ENCODE measurements at regions not wholly inside any gene's neighbourhood (a gene's known extent, or its start where the extent isn't known, plus 50 kb on each side); places are given as distances from the start of the nearest gene placed in this dataset.

DNA sequence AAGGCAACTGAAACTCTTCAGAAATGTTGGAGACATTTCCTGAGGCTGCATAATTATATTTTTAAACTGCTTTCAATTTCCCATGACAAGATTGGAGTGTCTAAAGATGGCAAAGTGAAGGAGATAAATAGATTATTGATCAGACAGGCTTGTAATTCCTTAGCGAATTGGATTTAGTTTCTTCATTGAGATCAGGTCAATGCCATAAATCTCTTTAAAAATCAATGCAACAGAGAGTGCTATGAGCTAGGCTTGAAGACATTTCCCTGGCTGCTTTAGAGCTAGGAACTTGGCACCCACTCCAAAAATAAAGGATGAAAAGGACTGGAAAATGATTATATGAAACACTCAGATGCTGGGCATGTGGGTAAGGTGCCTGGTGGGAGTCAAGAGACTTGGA lies 828.4 kb downstream of the TLR4 start:
- H2BK120ac ChIP-seq (ENCODE audit: low read depth, low read length, poor library complexity, severe bottlenecking) = no peak overlapping the region
- H3K4ac ChIP-seq (ENCODE audit: low read depth, low read length) = no peak overlapping the region
- no peaks in the 10 kb centered on the region for H3K27me3 ChIP-seq (ENCODE audit: insufficient read depth, low read length)
- H3K27ac Mint-ChIP-seq = no peak overlapping the region
- no peak overlapping the region for H2BK20ac ChIP-seq (ENCODE audit: low read depth, low read length, poor library complexity, severe bottlenecking)
- H4K20me1 ChIP-seq (ENCODE audit: control insufficient read depth, insufficient read depth, insufficient read length) = no peaks in the 10 kb centered on the region
- H3K23me2 ChIP-seq (ENCODE audit: insufficient read length, low read depth, low read length, poor library complexity, severe bottlenecking) = no peaks in the 10 kb centered on the region
- no peaks in the 10 kb centered on the region for H3K36me3 Mint-ChIP-seq (ENCODE audit: insufficient read depth in 1 of 3, low read depth in 3 of 3)
- H2AK5ac ChIP-seq (ENCODE audit: insufficient read length, low read length) = no peak overlapping the region
- H3K79me2 ChIP-seq (ENCODE audit: insufficient read depth, low read length) = no peaks in the 10 kb centered on the region
- H3K14ac ChIP-seq (ENCODE audit: insufficient read depth, low read length) = no peak overlapping the region
- no peaks in the 10 kb centered on the region for H3K9me3 ChIP-seq (ENCODE audit: control insufficient read depth, low read depth, low read length)
- no peak overlapping the region for H4K8ac ChIP-seq (replicated peaks; ENCODE audit: insufficient read length, low read depth, low read length)
- no peak overlapping the region for H3K18ac ChIP-seq (ENCODE audit: insufficient read length, low read depth, low read length)
- no peak overlapping the region for H3K9ac ChIP-seq (ENCODE audit: extremely low read depth, insufficient read length, low read length)
- H4K5ac ChIP-seq (ENCODE audit: insufficient read length, low read depth, low read length) = no peak overlapping the region
- H2BK5ac ChIP-seq (ENCODE audit: insufficient read length, low read length) = no peak overlapping the region
- H2AFZ ChIP-seq (ENCODE audit: low read length) = no peak overlapping the region
- H2BK12ac ChIP-seq (ENCODE audit: insufficient read length, low read depth, low read length) = no peak overlapping the region
- no peak overlapping the region for H3K4me2 ChIP-seq (ENCODE audit: insufficient read depth, insufficient read length, low read length)
- H3T11ph ChIP-seq (ENCODE audit: low read length) = no peak overlapping the region
- no peaks in the 10 kb centered on the region for H3K9me3 Mint-ChIP-seq
- H3K27ac ChIP-seq (ENCODE audit: insufficient read length, low read depth, low read length) = no peak overlapping the region
- H3K4me1 Mint-ChIP-seq = peaks cover 3% of the 10 kb centered on the region in 2 experiments; a peak in 2 of 4 replicates
- no peak overlapping the region for H4K91ac ChIP-seq (ENCODE audit: insufficient read length, low read depth, low read length)
- no peaks in the 10 kb centered on the region for H3K27me3 Mint-ChIP-seq (ENCODE audit: low read depth)
- H3K4me3 Mint-ChIP-seq = no peak overlapping the region
- TF ChIP-seq, protein P1, sequence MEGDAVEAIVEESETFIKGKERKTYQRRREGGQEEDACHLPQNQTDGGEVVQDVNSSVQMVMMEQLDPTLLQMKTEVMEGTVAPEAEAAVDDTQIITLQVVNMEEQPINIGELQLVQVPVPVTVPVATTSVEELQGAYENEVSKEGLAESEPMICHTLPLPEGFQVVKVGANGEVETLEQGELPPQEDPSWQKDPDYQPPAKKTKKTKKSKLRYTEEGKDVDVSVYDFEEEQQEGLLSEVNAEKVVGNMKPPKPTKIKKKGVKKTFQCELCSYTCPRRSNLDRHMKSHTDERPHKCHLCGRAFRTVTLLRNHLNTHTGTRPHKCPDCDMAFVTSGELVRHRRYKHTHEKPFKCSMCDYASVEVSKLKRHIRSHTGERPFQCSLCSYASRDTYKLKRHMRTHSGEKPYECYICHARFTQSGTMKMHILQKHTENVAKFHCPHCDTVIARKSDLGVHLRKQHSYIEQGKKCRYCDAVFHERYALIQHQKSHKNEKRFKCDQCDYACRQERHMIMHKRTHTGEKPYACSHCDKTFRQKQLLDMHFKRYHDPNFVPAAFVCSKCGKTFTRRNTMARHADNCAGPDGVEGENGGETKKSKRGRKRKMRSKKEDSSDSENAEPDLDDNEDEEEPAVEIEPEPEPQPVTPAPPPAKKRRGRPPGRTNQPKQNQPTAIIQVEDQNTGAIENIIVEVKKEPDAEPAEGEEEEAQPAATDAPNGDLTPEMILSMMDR (conservative IDR thresholded peaks at IDR 0.05) = no peak
- H3K79me1 ChIP-seq (ENCODE audit: insufficient read depth, low read depth, low read length, poor library complexity, severe bottlenecking) = no peaks in the 10 kb centered on the region
- no CpG with 5 or more reads among the region's 1 CpG for WGBS (ENCODE audit: extremely low coverage, insufficient read length, low lambda C conversion rate)
- no peak overlapping the region for H2BK15ac ChIP-seq (ENCODE audit: low read depth, low read length)
- DNase-seq = no peak
- no peak overlapping the region for H3K23ac ChIP-seq (ENCODE audit: insufficient read length, low read depth, low read length)
- no peak overlapping the region for H3K56ac ChIP-seq (ENCODE audit: insufficient read length, low read depth, low read length)
- no peaks in the 10 kb centered on the region for H3K4me1 ChIP-seq (ENCODE audit: insufficient read depth, low read length)

Measured in H9 (cell line).